AG04450 (cell line): ENCODE measurements at regions not wholly inside any gene's neighbourhood (a gene's known extent, or its start where the extent isn't known, plus 50 kb on each side); places are given as distances from the start of the nearest gene placed in this dataset.

ENCODE experiments used
- CTCF ChIA-PET: fragments of 300-600, 350-600 bp; formaldehyde crosslinking; extraction: SDS; loops from one replicate; lab custom pipeline; 2022; ENCODE audit warnings: antibody characterized with exemption, inconsistent platforms; lab: Charles Lee
- POLR2A ChIA-PET: fragments of 350-600 bp; formaldehyde crosslinking; extraction: SDS; loops from one replicate; lab custom pipeline; 2021; ENCODE audit warnings: antibody characterized with exemption, inconsistent platforms; lab: Yijun Ruan, JAX
- DNase-seq: peaks from one replicate; pipeline ENCODE4 v3.0.0-alpha.2; 2011; ENCODE audit warnings: low read depth, low spot score
- H3K27ac ChIP-seq: one replicate; pipeline ENCODE4 v1.5.1; 2012; ENCODE audit warnings: low read depth, low read length, control low read depth
- H3K27me3 ChIP-seq: one replicate; pipeline ENCODE4 v1.6.0; 2012; ENCODE audit warnings: low read length; ENCODE audit not compliant: control insufficient read depth, insufficient read depth
- H3K4me3 ChIP-seq: 2 replicates; pipeline ENCODE4 v1.5.1; 2011; ENCODE audit warnings: mild to moderate bottlenecking, low read depth, low read length, control low read depth
- H3K9me3 ChIP-seq: 2 replicates; pipeline ENCODE4 v1.5.1; 2012; ENCODE audit warnings: low read length; ENCODE audit not compliant: control insufficient read depth, insufficient read depth
- TF ChIP-seq, protein P1 (sequence below): IDR thresholded peaks from 2 replicates; pipeline ENCODE4 v1.5.1; 2011; ENCODE audit warnings: low read depth, low read length, control low read depth, inconsistent platforms

DNA sequence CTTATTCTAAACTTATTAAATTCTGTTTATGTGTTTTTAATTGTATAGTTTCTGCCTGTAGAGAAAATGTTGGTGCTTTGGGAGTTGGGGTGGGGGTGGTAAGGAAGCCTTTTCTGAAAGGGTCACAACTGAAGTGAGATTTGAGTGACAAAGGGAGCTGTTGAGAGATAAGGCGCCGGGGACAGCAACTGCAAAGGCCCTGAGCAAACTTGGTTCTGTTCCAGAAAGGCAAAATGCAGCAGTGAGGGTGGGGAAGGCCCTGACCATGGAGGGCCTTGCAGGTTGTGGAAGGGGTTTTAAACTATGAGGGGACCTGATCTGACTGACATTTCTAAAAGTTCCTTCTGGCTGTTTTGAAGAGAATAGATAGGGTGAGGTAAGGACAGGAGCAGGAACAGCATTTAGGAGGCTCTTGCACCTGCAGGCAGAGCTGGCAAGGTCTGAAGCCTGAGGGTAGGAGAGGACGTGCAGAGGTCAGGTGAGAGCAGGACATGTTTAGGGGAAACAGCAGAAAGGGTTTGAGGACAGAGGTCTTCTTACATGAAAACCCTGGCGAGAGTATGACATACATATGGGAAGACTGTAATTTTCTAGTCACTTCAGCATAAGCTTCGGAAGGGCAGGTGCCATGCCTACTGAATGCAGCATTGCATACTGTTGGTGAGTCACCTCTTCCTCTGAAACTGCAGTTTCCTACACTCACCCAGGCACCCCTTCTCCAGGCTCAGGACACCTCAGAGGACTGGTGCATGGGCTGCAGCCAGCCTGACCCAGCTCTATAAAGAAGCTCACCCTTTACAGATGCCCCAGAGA lies 190.7 kb downstream of the SNX19 start:
- peaks cover 3% of the 10 kb centered on the region; the same call in 1 of the 2 replicates for H3K9me3 ChIP-seq
- DNase-seq = no peak
- H3K27ac ChIP-seq = peak overlapping the region; percentile 21
- POLR2A ChIA-PET = interaction anchor here (1.1 kb wide), 1 partner anchor 47 kb away, joined by 5 read pairs; no protein-coding TSS in a partner anchor
- no peaks in the 10 kb centered on the region for H3K27me3 ChIP-seq
- TF ChIP-seq, protein P1, sequence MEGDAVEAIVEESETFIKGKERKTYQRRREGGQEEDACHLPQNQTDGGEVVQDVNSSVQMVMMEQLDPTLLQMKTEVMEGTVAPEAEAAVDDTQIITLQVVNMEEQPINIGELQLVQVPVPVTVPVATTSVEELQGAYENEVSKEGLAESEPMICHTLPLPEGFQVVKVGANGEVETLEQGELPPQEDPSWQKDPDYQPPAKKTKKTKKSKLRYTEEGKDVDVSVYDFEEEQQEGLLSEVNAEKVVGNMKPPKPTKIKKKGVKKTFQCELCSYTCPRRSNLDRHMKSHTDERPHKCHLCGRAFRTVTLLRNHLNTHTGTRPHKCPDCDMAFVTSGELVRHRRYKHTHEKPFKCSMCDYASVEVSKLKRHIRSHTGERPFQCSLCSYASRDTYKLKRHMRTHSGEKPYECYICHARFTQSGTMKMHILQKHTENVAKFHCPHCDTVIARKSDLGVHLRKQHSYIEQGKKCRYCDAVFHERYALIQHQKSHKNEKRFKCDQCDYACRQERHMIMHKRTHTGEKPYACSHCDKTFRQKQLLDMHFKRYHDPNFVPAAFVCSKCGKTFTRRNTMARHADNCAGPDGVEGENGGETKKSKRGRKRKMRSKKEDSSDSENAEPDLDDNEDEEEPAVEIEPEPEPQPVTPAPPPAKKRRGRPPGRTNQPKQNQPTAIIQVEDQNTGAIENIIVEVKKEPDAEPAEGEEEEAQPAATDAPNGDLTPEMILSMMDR = no peak
- no peak overlapping the region for H3K4me3 ChIP-seq
- CTCF ChIA-PET = interaction anchor here (0.6 to 1.0 kb wide), 3 partner anchors 11 to 290 kb away, joined by 3 read pairs; no protein-coding TSS in a partner anchor

DNA sequence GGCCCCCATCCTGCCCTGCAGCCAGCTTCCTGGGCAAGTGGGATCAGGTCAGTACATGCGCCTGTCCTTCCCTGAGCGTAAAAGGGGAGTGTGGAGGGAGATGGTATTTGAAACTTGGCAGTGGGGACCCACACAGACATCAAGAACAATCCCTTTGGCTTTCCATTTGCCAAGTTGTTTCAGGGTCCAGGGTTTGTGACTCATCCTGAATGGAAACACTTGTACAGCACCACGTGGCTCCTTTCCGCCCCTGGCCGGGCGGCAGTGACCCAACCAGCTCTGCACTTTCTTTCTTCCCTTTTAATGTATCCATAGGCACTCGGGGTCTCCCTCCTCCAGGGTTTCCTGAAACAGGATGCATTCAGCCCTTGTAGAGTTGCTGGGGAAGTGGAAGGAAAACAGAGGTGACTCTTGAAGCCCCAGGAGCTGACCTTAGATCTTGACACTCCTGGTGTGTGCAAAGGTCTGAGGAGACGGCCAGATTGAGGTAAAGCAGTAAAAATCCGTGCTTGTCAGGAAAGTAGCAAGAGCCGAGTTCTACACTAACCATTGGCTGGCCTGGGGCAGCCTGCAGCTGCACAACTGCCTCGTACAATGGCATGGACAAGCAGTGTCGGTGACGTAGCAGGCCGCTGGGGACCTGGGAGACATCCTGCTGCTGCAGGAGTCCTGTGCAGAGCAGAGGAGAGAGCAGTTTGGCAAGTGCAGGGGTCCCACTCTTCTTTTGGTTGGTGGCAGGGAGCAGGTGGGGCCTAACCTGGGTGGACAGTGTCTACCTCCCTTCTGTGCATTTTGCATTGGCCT lies 189.8 kb downstream of the SNX19 start:
- ChIA-PET CTCF (interaction anchor here (0.9 kb wide), 1 partner anchor 291 kb away, joined by 3 read pairs; no protein-coding TSS in a partner anchor), POLR2A (no interaction called here)
- Histone ChIP-seq H3K27ac (peak overlapping the region; percentile 21), H3K27me3 (no peaks in the 10 kb centered on the region), H3K4me3 (no peak overlapping the region), H3K9me3 (peaks cover 8% of the 10 kb centered on the region; the same call in 1 of the 2 replicates)
- DNase-seq = no peak
- TF ChIP-seq, protein P1 = no peak

DNA sequence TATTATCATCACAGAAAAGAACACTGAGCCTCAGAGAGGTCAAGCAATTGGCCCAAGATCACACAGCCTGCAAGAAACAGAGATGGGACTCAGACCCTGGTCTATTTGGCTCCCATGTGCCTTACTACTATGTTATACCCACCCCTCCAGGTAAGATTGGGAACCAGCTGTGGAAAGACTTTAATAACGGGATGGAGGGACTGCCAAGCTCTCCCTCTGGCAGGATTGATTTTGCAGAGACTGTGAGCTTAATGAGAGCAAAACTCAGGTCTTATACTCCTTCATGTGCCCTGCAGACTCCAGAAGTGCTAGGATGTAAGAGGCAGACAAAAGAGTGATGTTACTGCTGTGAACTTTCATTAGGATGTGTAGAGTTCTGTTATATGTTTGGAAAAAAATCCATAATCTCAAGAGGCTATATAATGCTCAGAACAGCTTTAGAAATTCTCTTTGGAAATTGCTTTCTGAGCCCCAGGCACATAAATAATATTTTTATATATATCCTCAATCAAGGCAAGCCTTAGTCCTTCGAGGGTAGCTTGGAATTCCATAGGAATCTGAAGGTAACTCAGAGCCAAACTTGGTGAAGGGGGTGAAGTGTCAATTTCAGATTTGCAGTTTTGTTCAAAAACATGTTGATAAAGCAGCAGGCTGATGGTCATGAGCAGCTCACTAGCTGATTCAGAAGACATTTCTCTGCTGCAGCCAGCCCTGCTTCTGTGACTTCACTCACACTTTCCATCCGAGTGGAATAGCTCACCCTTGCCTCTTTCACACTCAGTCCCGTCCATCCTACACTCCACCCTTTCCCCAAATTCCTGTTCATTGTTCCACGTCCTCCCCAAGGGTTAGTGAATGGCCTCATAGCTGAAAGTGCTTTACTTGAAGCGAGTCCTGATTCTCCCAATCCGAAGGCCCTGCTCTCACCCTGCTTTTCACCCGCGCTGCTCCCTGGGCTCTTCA lies 188.8 kb downstream of the SNX19 start:
- H3K27ac ChIP-seq = no peak overlapping the region
- H3K27me3 ChIP-seq = no peaks in the 10 kb centered on the region
- ChIA-PET CTCF (interaction anchor here (1.3 kb wide), 1 partner anchor 100 kb away, joined by 5 read pairs; no protein-coding TSS in a partner anchor), POLR2A (no interaction called here)
- TF ChIP-seq, protein P1 = no peak
- no peak for DNase-seq
- H3K9me3 ChIP-seq = peaks cover 8% of the 10 kb centered on the region; the same call in 1 of the 2 replicates
- H3K4me3 ChIP-seq = no peak overlapping the region

DNA sequence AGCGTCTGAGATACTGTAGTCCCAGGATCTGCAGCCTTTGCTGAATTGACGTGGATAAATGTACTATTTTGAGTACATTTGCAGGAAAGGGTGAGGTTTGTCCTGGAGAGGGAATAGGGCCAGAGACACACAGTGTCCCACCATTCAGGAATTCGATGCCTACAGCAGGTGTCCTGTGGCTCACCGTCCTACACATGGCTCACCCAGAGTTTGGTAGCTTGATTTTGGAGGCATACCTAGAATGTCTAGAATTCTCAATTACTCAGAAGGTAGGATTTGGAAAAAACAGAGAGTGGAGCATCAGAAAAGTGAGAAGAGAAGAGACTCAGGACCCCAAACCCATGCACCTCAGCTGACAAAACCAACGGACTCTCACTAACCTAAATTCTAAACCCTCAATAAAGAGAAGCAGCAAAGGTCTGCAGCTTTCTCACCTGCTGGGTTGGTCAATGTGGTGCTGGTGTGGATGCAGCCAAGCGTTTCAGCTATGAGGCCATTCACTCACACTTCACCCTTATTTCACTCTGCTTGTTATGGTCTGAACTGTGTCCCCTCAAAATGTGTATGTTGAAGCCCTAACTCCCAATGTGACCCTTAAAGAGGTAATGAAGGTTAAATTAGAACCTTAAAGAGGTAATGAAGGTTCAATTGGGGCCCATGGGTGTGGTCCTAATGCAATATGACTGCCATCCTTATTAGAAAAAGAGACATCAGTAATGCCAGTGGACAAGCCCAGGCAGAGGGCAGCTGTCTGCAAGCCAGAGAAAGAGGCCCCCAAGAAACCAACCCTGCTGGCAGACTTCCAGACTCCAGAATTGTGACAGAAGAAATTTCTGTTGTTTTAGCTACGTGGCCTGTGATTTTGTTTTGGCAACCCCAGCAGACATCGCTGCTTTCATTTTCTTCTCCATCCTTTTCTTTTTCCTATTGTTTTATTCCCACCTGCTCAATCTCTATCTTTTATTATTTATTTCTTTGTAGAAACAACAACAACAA lies 187.8 kb downstream of the SNX19 start:
- DNase-seq = no peak
- Histone ChIP-seq H3K27me3 (no peaks in the 10 kb centered on the region), H3K27ac (no peak overlapping the region), H3K9me3 (peaks cover 8% of the 10 kb centered on the region; the same call in 1 of the 2 replicates), H3K4me3 (no peak overlapping the region)
- POLR2A ChIA-PET = no interaction called here
- CTCF ChIA-PET = interaction anchor here (1.3 kb wide), 1 partner anchor 99 kb away, joined by 5 read pairs; no protein-coding TSS in a partner anchor
- TF ChIP-seq, protein P1 = no peak
